IPS DF 4.7 (cell line): ENCODE measurements at regions not wholly inside any gene's neighbourhood (a gene's known extent, or its start where the extent isn't known, plus 50 kb on each side); places are given as distances from the start of the nearest gene placed in this dataset.
"Not testable (repeated sequence)": the region's sequence is repeated elsewhere in the genome, so short reads cannot be mapped to it uniquely, and the experiment has no call there.

ENCODE experiments used
- DNase-seq: peaks from one replicate; pipeline ENCODE4 v3.0.0-alpha.2; 2013; ENCODE audit warnings: low spot score; ENCODE audit errors: extremely low read depth

GRCh38 chr4:66059136-66059535, 388.8 kb upstream of the EPHA5 start:
- no peak for DNase-seq

- DNase-seq: no peak
Observed at GRCh38 chr4:66055999-66056398, 385.7 kb upstream of the EPHA5 start.

GRCh38 chr4:66052426-66052825, 382.1 kb upstream of the EPHA5 start:
- DNase-seq: no peak

- no peak for DNase-seq
Observed at GRCh38 chr4:66048861-66049260, 378.6 kb upstream of the EPHA5 start.

- no peak for DNase-seq
Observed at GRCh38 chr4:66045913-66046312, 375.6 kb upstream of the EPHA5 start.

- DNase-seq: no peak
Observed at GRCh38 chr4:66035701-66036100, 365.4 kb upstream of the EPHA5 start.

- no peak for DNase-seq
Observed at GRCh38 chr4:66034671-66035070, 364.4 kb upstream of the EPHA5 start.

GRCh38 chr4:66034262-66034661, 364.0 kb upstream of the EPHA5 start:
- no peak for DNase-seq

- DNase-seq: no peak
Observed at GRCh38 chr4:66032571-66032970, 362.3 kb upstream of the EPHA5 start.

GRCh38 chr4:66028668-66029067, 358.4 kb upstream of the EPHA5 start:
- no peak for DNase-seq

GRCh38 chr4:66023061-66023460, 352.8 kb upstream of the EPHA5 start:
- no peak for DNase-seq

GRCh38 chr4:66017671-66018070, 347.4 kb upstream of the EPHA5 start:
- no peak for DNase-seq

- DNase-seq: no peak
Observed at GRCh38 chr4:66016240-66016639, 346.0 kb upstream of the EPHA5 start.

GRCh38 chr4:66014146-66014765, 344.0 kb upstream of the EPHA5 start:
- peak; percentile 38 for DNase-seq

- DNase-seq: no peak
Observed at GRCh38 chr4:66000510-66001117, 330.3 kb upstream of the EPHA5 start.

- no peak for DNase-seq
Observed at GRCh38 chr4:65999518-65999871, 329.2 kb upstream of the EPHA5 start.

- not testable (repeated sequence) for DNase-seq
Observed at GRCh38 chr4:65998807-65999517, 328.7 kb upstream of the EPHA5 start.

- DNase-seq: no peak
Observed at GRCh38 chr4:65983061-65983460, 312.8 kb upstream of the EPHA5 start.

GRCh38 chr4:65976287-65976686, 306.0 kb upstream of the EPHA5 start:
- DNase-seq: no peak

GRCh38 chr4:65973186-65973585, 302.9 kb upstream of the EPHA5 start:
- DNase-seq: no peak

- no peak for DNase-seq
Observed at GRCh38 chr4:65971686-65972085, 301.4 kb upstream of the EPHA5 start.

- no peak for DNase-seq
Observed at GRCh38 chr4:65968831-65969558, 298.7 kb upstream of the EPHA5 start.
